SH-SY5Y (cell line): ENCODE measurements at regions not wholly inside any gene's neighbourhood (a gene's known extent, or its start where the extent isn't known, plus 50 kb on each side); places are given as distances from the start of the nearest gene placed in this dataset.

ENCODE experiments used
- GATA2 ChIP-seq: IDR thresholded peaks from 2 replicates; pipeline ENCODE4 v1.6.1; 2011; ENCODE audit warnings: mild to moderate bottlenecking, low read depth, low read length
- GATA3 ChIP-seq: IDR thresholded peaks from 2 replicates; pipeline ENCODE4 v1.6.1; 2011; ENCODE audit warnings: low read depth, mild to moderate bottlenecking, low read length, moderate library complexity

- TF ChIP-seq GATA2: no peak
- no peak for TF ChIP-seq GATA3
These were observed 871.8 kb upstream of the SORCS1 start for GRCh38 chr10:108036265-108036664.
